Endometrial microvascular endothelial cells (primary cell): ENCODE measurements at regions not wholly inside any gene's neighbourhood (a gene's known extent, or its start where the extent isn't known, plus 50 kb on each side); places are given as distances from the start of the nearest gene placed in this dataset.

Experiments
- in situ Hi-C: cut with HindIII; loops from 2 replicates; pipeline ENCODE4 v1.10.0; 2017; ENCODE audit warnings: low sequenced_read_pairs, low pct_unique_long_range_greater_than_20kb; ENCODE audit errors: inconsistent ontology term

DNA sequence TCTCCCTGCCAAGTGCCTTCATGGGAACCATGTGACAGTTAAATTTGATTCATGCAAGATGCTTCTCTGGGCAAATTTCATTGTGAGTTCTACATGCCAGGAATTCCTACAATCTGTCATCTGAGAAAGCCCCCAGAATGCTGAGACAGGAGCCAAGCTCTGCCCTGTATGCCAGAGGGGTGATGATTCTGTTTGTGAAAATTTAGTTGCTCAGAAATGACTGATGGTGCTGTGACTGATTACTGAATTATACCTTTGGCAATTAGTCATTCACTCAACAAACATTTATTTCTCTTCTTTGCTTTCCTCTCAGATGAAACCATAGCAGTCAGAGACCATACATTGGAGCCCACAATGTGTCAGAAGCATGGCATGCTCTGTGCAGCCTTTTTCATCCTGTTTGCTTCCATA, 69.0 kb upstream of the ZBED5 start:
- in situ Hi-C loops = no loop called here

GRCh38 chr11:10925149-10925926, 67.5 kb upstream of the ZBED5 start:
- in situ Hi-C loops = no loop called here

DNA sequence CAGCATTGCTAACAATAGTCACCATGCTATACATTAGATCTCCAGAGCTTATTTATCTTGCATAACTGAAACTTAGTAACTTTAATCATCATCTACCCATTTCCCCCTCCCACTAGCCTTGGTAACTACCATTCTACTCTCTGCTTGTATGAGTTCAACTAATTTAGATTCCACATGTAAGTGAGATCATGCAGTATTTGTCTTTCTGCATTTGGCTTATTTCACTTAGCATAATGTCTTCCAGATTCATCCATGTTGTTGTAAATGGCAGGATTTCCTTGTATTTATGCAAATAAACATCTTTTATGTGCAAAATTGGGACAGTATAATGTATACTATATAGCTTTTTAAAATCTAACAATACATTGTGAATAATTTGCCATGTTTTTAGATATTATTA, 66.0 kb upstream of the ZBED5 start:
- in situ Hi-C loops = no loop called here

DNA sequence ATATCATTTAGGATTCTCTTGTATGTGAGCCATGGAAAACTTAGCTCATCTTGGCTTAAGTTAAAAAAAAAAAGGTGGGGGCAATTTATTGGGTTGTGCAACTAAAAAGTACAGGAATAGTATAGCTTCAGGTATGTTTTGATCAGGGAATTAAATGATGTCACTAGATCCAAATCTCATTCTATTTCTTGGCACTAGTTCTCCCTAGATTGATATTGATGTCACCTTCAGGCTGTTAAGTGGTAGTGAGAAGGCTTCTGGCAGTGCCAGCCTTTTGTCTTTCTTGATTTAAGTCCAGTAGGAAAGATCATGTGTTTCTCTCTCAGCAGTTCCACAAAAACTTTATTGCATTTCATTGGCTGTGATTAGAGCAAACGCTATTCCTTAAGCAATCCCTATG, 65.0 kb upstream of the ZBED5 start:
- in situ Hi-C loops = no loop called here

DNA sequence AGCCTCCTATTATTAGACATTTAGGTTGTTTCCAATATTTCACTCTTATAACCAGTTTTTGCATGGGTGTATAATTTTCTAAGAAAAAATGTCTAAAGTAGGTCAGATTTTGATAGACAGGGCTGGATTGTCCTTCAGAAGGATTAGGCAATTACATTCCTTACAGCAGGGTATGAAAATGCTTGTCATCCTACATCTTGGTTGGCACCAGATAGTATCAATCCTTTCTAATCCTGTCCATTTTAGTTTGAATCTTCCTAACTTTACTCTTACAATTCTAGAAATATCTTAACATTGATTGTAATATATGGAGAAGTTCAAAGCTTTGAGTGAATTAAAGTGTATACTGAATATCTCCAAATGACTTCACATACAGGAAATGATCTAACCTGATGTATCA, 63.0 kb upstream of the ZBED5 start:
- in situ Hi-C loops = no loop called here

DNA sequence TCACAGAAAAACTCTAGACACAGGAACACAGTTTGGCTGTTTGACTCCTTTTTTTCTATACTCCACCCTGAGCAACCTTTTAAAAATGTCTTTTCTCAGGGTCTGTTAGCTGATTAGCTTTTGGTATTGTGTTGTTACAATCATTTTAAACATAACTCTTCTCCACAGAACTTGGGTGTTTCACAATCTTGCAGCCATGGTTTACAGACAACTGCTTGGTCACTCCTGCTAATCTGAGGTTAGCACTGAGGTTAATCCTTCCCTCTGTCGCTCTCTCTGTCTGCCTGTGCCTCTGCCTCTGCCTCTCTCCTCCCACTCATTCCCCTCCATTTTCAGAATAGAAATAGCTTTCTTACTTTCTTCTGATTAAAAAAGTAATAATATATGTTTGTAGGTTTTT, 62.4 kb upstream of the ZBED5 start:
- in situ Hi-C loops = no loop called here

- in situ Hi-C loops = no loop called here
Measured at GRCh38 chr11:10918698-10919097, 60.8 kb upstream of the ZBED5 start.

- in situ Hi-C loops = no loop called here
Measured at GRCh38 chr11:10918275-10918674, 60.4 kb upstream of the ZBED5 start.

DNA sequence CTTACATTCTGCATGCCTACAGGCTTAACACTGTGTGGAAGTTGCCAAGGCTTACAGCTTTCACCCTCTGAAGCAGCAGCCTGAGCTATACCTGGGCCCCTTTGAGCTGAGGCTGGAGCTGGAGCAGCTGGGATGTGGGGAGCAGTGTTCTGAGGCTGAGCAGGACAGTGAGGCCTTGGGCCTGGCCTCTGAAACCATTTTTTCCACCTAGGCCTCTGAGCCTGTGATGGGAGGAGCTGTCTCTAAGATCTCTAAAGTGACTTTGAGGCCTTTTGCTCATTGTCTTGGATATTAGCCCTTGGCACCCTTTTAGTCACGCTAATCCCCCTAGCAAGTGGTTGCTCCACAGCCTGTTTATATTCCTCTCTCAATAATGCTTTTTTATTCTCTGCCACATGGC, 59.9 kb upstream of the ZBED5 start:
- in situ Hi-C loops = no loop called here

DNA sequence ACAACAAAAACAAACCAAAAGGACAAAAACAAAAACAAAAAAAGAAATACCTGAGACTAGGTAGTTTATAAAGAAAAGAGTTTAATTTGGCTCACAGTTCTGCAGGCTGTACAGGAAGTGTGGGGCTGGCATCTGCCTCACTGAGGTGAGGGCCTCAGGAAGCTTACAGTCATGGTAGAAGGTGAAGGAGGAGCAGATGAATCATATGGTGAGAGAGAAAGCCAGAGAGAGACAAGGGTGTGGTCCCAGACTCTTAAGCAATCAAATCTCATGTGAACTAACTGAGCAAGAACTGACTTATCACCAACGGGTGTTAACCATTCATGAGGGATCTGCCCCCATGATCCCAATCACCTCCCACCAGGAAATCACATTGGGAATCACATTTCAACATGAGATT, 58.8 kb upstream of the ZBED5 start:
- in situ Hi-C loops = no loop called here

DNA sequence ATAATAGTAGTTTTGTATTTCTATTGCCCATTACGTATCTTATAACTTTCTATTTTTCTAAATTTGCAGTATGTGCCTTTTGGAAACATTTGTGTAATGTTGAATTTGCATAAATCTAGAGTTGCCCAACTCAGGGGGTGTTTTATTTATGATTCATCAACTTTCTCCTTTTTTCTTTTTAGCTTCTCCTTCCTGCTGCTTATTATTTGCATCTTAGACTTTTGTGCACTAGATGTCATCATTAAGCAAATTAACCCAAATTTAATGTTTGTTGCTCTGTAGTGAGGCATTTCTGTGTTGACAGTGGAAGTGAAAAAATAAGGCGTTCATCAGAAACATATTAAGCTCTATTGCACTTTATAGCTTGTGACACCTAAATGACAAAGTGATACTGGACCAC, 56.2 kb upstream of the ZBED5 start:
- in situ Hi-C loops = no loop called here

DNA sequence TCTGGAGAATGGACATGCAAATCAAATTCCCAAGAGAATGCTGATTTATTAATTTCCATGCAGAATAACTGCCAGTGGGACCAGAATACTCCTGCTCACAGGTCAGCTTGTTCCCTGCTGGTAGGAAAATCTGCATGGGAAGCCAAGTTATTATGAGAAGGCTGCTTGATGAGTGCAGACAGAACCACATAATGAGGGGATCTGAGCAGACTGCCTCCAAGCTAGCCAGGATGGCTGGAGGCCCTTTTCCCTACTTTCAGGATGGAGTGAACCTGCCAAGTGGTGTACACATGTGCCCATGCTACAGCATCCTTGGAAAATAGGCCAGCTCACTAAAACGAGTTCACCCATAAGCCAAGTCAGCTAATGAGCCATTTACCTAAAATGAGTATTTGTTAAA, 55.2 kb upstream of the ZBED5 start:
- in situ Hi-C loops = no loop called here

DNA sequence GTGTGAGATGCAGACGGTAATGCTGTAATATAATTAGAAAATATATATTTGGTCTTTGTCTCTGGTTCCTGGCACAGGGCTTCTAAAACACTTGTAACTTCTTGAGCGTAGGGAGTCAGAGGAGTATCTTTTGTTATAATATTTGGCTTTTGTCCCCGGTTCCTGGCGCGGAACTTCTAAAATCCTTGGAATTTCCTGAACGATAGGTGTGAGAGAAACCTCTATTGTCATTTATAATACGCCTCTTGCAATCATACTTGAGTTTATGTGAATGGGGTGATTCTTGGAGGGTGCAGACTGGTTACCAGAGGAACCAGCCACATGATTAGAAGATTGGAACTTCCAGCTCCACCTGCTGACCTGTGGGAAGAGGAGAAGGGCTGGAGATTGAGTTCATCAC, 54.1 kb upstream of the ZBED5 start:
- in situ Hi-C loops = no loop called here

DNA sequence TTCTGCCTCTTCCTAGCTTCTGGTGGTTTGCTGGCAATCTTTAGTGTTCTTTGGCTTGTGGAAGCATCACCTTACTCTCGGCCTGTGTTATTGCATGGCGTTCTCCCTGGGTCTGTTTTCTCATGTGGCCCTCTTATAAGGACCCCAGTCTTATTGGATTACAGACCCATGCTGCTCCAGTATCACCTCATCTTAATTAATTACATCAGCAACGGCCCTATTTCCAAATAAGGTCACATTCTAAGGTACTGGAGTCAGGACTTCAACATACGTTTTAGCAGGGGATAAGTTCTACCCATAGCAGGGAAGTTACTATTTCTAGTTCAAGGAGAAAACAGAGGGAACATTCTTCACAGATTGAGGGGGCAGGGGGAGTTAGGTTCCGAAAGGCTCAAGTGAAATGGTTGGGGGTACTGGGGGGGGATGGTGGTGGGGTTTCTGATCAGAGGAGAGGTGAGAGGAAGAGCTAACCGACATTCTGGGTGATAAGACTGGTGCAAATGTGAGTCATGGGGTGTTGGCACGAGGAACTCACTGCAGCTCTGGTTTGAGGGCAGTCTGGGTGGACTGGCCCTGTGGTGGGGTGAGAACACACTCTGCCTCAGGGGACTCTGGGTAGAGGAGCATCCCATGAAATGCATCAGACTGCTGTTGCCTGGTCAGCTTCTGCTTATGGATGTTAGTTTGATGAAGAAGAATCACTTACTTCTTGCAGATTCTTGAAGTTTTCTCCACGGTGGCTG, 51.5 kb upstream of the ZBED5 start:
- in situ Hi-C loops = no loop called here

DNA sequence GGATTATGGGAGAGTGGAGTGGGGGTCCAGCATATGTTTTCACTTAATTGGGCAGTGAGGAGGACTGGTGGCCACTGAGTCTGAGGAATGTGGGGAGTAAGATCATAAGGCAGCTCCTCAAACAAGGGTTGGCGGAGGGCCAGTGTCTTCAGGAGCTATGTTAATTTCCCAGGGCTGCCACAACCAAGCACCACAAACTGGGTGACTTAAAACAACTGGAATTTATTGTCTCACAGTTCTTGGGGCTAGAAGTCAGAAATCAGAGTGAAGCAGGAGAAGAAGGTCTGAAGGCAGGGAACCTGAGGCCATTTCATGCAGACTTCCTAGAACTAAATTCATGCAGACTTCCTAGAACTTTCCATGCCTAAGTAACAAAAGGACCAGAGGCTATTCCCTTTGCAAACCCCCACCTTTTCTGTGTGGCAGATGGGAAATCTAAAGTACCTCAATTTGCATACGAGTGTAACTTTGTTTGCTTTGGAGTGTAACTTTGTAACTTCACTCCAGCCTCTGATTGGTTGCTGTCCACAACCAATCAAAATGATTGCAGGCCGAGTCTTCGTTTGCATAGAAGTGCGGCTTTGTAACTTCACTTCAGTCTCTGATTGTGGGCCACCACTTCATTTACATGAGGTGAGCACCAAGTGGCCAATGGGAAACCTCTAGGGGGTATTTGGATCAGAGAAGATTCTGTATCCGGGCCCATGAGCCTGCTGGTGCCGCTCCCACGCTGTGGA, 50.5 kb upstream of the ZBED5 start:
- in situ Hi-C loops = no loop called here
